A172 (cell line): ENCODE measurements at regions not wholly inside any gene's neighbourhood (a gene's known extent, or its start where the extent isn't known, plus 50 kb on each side); places are given as distances from the start of the nearest gene placed in this dataset.
"Not testable (repeated sequence)": the region's sequence is repeated elsewhere in the genome, so short reads cannot be mapped to it uniquely, and the experiment has no call there.

Experiments used
- DNase-seq: peaks from one replicate; pipeline ENCODE4 v3.0.0-alpha.2; 2015; ENCODE audit warnings: low spot score

- DNase-seq = not testable (repeated sequence)
These were observed 197.5 kb upstream of the FAT3 start for GRCh38 chr11:92027136-92027535.

- no peak for DNase-seq
These were observed 198.0 kb upstream of the FAT3 start for GRCh38 chr11:92026664-92027063.

- DNase-seq = no peak
These were observed 199.8 kb upstream of the FAT3 start for GRCh38 chr11:92024788-92025187.

GRCh38 chr11:92022499-92022898 lies 202.1 kb upstream of the FAT3 start:
- DNase-seq = no peak

GRCh38 chr11:92018332-92018731 lies 206.3 kb upstream of the FAT3 start:
- no peak for DNase-seq

- no peak for DNase-seq
These were observed 216.4 kb upstream of the FAT3 start for GRCh38 chr11:92008249-92008648.

- no peak for DNase-seq
These were observed 222.1 kb upstream of the FAT3 start for GRCh38 chr11:92002568-92002967.

GRCh38 chr11:91998481-91998880 lies 226.1 kb upstream of the FAT3 start:
- DNase-seq = no peak

GRCh38 chr11:91997226-91997625 lies 227.4 kb upstream of the FAT3 start:
- DNase-seq = no peak

GRCh38 chr11:91996526-91996925 lies 228.1 kb upstream of the FAT3 start:
- no peak for DNase-seq

GRCh38 chr11:91988443-91988842 lies 236.2 kb upstream of the FAT3 start:
- DNase-seq = not testable (repeated sequence)

- DNase-seq = no peak
These were observed 238.4 kb upstream of the FAT3 start for GRCh38 chr11:91986218-91986617.

GRCh38 chr11:91984033-91984584 lies 240.5 kb upstream of the FAT3 start:
- no peak for DNase-seq

GRCh38 chr11:91981995-91982394 lies 242.6 kb upstream of the FAT3 start:
- peak; percentile 84 for DNase-seq

GRCh38 chr11:91979775-91980174 lies 244.8 kb upstream of the FAT3 start:
- no peak for DNase-seq

GRCh38 chr11:91978747-91979146 lies 245.9 kb upstream of the FAT3 start:
- DNase-seq = peak; percentile 4

GRCh38 chr11:91972665-91973266 lies 251.9 kb upstream of the FAT3 start:
- DNase-seq = peak; percentile 4

GRCh38 chr11:91970624-91971023 lies 254.0 kb upstream of the FAT3 start:
- no peak for DNase-seq

- no peak for DNase-seq
These were observed 255.1 kb upstream of the FAT3 start for GRCh38 chr11:91969486-91969885.

- no peak for DNase-seq
These were observed 256.9 kb upstream of the FAT3 start for GRCh38 chr11:91967691-91968045.

GRCh38 chr11:91967026-91967690 lies 257.5 kb upstream of the FAT3 start:
- no peak for DNase-seq

GRCh38 chr11:91966368-91966767 lies 258.2 kb upstream of the FAT3 start:
- DNase-seq = no peak

- no peak for DNase-seq
These were observed 263.8 kb upstream of the FAT3 start for GRCh38 chr11:91960770-91961169.

- no peak for DNase-seq
These were observed 265.2 kb upstream of the FAT3 start for GRCh38 chr11:91959411-91959810.
